ENCODE measurements at regions not wholly inside any gene's neighbourhood (a gene's known extent, or its start where the extent isn't known, plus 50 kb on each side); places are given as distances from the start of the nearest gene placed in this dataset.

DNA sequence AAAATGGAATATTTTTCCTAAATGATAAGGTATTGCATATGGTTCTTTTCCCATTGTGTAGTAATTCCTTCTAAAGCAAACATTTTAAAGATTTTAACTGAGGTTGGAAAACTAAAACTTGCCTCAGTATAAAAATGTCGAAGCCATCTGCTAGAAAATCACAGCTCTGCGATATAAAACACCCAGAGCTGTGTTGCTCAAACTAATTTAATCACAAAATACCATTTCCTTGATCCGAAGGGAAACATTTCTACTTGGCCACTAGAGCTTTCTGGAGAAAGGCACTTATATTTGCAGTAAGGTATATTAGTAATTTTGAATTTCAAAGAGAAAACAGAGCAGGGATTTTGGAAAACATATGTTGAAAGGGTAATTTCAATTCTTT is 209.2 kb upstream of the ZNF32 start:
- TF ChIP-seq, protein P1, sequence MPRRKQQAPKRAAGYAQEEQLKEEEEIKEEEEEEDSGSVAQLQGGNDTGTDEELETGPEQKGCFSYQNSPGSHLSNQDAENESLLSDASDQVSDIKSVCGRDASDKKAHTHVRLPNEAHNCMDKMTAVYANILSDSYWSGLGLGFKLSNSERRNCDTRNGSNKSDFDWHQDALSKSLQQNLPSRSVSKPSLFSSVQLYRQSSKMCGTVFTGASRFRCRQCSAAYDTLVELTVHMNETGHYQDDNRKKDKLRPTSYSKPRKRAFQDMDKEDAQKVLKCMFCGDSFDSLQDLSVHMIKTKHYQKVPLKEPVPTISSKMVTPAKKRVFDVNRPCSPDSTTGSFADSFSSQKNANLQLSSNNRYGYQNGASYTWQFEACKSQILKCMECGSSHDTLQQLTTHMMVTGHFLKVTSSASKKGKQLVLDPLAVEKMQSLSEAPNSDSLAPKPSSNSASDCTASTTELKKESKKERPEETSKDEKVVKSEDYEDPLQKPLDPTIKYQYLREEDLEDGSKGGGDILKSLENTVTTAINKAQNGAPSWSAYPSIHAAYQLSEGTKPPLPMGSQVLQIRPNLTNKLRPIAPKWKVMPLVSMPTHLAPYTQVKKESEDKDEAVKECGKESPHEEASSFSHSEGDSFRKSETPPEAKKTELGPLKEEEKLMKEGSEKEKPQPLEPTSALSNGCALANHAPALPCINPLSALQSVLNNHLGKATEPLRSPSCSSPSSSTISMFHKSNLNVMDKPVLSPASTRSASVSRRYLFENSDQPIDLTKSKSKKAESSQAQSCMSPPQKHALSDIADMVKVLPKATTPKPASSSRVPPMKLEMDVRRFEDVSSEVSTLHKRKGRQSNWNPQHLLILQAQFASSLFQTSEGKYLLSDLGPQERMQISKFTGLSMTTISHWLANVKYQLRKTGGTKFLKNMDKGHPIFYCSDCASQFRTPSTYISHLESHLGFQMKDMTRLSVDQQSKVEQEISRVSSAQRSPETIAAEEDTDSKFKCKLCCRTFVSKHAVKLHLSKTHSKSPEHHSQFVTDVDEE (CRISPR knock-in tag; IDR thresholded peaks at IDR 0.05): no peak
- TF ChIP-seq TCF4 (CRISPR knock-in tag; IDR thresholded peaks at IDR 0.05; ENCODE audit: borderline replicate concordance) (no peak), ZC3H10 (CRISPR knock-in tag; IDR thresholded peaks at IDR 0.05) (no peak), CSDC2 (CRISPR knock-in tag; IDR thresholded peaks at IDR 0.05) (no peak), ZNF70 (CRISPR knock-in tag; IDR thresholded peaks at IDR 0.05) (no peak), GLIS3 (CRISPR knock-in tag; IDR thresholded peaks at IDR 0.05) (no peak), RARB (CRISPR knock-in tag; IDR thresholded peaks at IDR 0.05) (no peak), OSR1 (CRISPR knock-in tag; IDR thresholded peaks at IDR 0.05) (no peak), BACH2 (CRISPR knock-in tag; IDR thresholded peaks at IDR 0.05; ENCODE audit: borderline replicate concordance) (no peak), ESRRG (CRISPR knock-in tag; IDR thresholded peaks at IDR 0.05) (no peak), PPARA (CRISPR knock-in tag; IDR thresholded peaks at IDR 0.05; ENCODE audit: borderline replicate concordance) (no peak), TOX (CRISPR knock-in tag; IDR thresholded peaks at IDR 0.05; ENCODE audit: borderline replicate concordance) (no peak), ISL1 (CRISPR knock-in tag; IDR thresholded peaks at IDR 0.05) (no peak), ZNF565 (CRISPR knock-in tag; conservative IDR thresholded peaks at IDR 0.05; ENCODE audit: low read depth) (no peak), ARNTL (CRISPR knock-in tag; IDR thresholded peaks at IDR 0.05; ENCODE audit: borderline replicate concordance, low read depth) (no peak)
- TF ChIP-seq, protein P2, sequence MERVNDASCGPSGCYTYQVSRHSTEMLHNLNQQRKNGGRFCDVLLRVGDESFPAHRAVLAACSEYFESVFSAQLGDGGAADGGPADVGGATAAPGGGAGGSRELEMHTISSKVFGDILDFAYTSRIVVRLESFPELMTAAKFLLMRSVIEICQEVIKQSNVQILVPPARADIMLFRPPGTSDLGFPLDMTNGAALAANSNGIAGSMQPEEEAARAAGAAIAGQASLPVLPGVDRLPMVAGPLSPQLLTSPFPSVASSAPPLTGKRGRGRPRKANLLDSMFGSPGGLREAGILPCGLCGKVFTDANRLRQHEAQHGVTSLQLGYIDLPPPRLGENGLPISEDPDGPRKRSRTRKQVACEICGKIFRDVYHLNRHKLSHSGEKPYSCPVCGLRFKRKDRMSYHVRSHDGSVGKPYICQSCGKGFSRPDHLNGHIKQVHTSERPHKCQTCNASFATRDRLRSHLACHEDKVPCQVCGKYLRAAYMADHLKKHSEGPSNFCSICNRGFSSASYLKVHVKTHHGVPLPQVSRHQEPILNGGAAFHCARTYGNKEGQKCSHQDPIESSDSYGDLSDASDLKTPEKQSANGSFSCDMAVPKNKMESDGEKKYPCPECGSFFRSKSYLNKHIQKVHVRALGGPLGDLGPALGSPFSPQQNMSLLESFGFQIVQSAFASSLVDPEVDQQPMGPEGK (CRISPR knock-in tag; IDR thresholded peaks at IDR 0.05; ENCODE audit: borderline replicate concordance): no peak
- TF ChIP-seq, protein P3, sequence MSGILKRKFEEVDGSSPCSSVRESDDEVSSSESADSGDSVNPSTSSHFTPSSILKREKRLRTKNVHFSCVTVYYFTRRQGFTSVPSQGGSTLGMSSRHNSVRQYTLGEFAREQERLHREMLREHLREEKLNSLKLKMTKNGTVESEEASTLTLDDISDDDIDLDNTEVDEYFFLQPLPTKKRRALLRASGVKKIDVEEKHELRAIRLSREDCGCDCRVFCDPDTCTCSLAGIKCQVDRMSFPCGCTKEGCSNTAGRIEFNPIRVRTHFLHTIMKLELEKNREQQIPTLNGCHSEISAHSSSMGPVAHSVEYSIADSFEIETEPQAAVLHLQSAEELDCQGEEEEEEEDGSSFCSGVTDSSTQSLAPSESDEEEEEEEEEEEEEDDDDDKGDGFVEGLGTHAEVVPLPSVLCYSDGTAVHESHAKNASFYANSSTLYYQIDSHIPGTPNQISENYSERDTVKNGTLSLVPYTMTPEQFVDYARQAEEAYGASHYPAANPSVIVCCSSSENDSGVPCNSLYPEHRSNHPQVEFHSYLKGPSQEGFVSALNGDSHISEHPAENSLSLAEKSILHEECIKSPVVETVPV (CRISPR knock-in tag; IDR thresholded peaks at IDR 0.05): no peak
- TF ChIP-seq, protein P4, sequence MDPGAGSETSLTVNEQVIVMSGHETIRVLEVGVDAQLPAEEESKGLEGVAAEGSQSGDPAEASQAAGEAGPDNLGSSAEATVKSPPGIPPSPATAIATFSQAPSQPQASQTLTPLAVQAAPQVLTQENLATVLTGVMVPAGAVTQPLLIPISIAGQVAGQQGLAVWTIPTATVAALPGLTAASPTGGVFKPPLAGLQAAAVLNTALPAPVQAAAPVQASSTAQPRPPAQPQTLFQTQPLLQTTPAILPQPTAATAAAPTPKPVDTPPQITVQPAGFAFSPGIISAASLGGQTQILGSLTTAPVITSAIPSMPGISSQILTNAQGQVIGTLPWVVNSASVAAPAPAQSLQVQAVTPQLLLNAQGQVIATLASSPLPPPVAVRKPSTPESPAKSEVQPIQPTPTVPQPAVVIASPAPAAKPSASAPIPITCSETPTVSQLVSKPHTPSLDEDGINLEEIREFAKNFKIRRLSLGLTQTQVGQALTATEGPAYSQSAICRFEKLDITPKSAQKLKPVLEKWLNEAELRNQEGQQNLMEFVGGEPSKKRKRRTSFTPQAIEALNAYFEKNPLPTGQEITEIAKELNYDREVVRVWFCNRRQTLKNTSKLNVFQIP (CRISPR knock-in tag; IDR thresholded peaks at IDR 0.05; ENCODE audit: borderline replicate concordance, low read depth): no peak
- TF ChIP-seq, protein P5, sequence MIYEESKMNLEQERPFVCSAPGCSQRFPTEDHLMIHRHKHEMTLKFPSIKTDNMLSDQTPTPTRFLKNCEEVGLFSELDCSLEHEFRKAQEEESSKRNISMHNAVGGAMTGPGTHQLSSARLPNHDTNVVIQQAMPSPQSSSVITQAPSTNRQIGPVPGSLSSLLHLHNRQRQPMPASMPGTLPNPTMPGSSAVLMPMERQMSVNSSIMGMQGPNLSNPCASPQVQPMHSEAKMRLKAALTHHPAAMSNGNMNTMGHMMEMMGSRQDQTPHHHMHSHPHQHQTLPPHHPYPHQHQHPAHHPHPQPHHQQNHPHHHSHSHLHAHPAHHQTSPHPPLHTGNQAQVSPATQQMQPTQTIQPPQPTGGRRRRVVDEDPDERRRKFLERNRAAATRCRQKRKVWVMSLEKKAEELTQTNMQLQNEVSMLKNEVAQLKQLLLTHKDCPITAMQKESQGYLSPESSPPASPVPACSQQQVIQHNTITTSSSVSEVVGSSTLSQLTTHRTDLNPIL (CRISPR knock-in tag; IDR thresholded peaks at IDR 0.05; ENCODE audit: low read depth): no peak
- ATAC-seq: no peak

DNA sequence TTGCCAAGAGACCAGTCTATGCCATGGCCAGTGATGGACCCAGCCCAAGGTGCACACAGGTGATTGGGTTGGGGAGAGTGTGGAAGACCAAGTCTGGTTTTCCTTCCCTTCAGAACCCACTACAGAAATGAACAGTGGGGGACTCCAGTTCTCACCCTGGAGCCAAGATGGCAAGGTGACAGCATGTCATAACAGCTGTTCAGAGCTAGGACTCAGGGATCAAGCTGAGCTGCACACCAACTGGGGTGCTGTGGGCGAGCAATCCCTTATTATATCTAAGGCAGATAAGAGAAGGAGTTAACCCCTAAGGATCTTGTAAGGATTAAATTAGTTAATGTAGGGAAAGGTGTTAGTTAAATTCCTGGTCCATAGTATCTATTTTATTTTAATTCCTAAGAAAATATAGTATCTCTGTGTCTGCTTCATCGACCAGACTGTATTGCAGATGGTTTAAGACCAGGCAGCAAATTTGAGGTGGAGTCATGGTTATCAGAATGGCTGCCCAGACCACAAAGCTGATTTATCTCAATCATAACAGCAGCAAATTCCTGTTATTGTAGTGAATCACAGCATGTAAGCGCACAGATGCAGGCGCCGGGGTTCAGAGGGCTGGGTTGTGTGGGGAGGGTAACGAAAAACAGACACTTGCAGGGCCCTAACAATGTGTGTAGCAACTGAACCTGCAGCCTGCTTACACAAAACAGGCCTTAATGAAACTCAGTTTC is 208.7 kb upstream of the ZNF32 start:
- ATAC-seq: peak; percentile 84
- TF ChIP-seq TCF4 (CRISPR knock-in tag; IDR thresholded peaks at IDR 0.05; ENCODE audit: borderline replicate concordance) (peak; percentile 88), OSR1 (CRISPR knock-in tag; IDR thresholded peaks at IDR 0.05) (no peak), ARNTL (CRISPR knock-in tag; IDR thresholded peaks at IDR 0.05; ENCODE audit: borderline replicate concordance, low read depth) (peak; percentile 57; the same call in 1 of the 2 replicates), RARB (CRISPR knock-in tag; IDR thresholded peaks at IDR 0.05) (no peak), ZFP30 (CRISPR knock-in tag; IDR thresholded peaks at IDR 0.05) (no peak), ZC3H10 (CRISPR knock-in tag; IDR thresholded peaks at IDR 0.05) (no peak), TOX (CRISPR knock-in tag; IDR thresholded peaks at IDR 0.05; ENCODE audit: borderline replicate concordance) (no peak), PPARA (CRISPR knock-in tag; IDR thresholded peaks at IDR 0.05; ENCODE audit: borderline replicate concordance) (no peak), ZNF8 (CRISPR knock-in tag; IDR thresholded peaks at IDR 0.05) (no peak), BACH2 (CRISPR knock-in tag; IDR thresholded peaks at IDR 0.05; ENCODE audit: borderline replicate concordance) (no peak), CSDC2 (CRISPR knock-in tag; IDR thresholded peaks at IDR 0.05) (no peak), ZFP3 (CRISPR knock-in tag; IDR thresholded peaks at IDR 0.05) (0 out of 2 replicates have a peak, but pooled peaks have one; percentile 46), SNAI2 (CRISPR knock-in tag; IDR thresholded peaks at IDR 0.05) (no peak)
- TF ChIP-seq, protein P5 (CRISPR knock-in tag; IDR thresholded peaks at IDR 0.05; ENCODE audit: low read depth): 0 out of 2 replicates have a peak, but pooled peaks have one; percentile 51
- TF ChIP-seq, protein P4 (CRISPR knock-in tag; IDR thresholded peaks at IDR 0.05; ENCODE audit: borderline replicate concordance, low read depth): no peak

Data from SK-N-SH treated with all-trans-retinoic acid at 6 μM for 48 hours (cell line).